ENCODE measurements at regions not wholly inside any gene's neighbourhood (a gene's known extent, or its start where the extent isn't known, plus 50 kb on each side); places are given as distances from the start of the nearest gene placed in this dataset.

- DNase-seq (ENCODE audit: low read depth, low spot score): no peak
- no TSS peak for BruUV-seq (replicated peaks)
- ChIA-PET POLR2A (no interaction called here), CTCF (no interaction called here)
- no peak for ATAC-seq
- Histone ChIP-seq H3K27me3 (ENCODE audit: control insufficient read depth, insufficient read depth, low read length) (no peaks in the 10 kb centered on the region), H3K4me1 (ENCODE audit: control insufficient read depth, insufficient read depth, low read length) (no peaks in the 10 kb centered on the region), H3K9me3 (ENCODE audit: control insufficient read depth, insufficient read depth, low read depth, low read length) (no peaks in the 10 kb centered on the region), H3K36me3 (ENCODE audit: control insufficient read depth, insufficient read depth, low read length) (no peaks in the 10 kb centered on the region), H3K27ac (ENCODE audit: low read length) (no peak overlapping the region), H3K4me3 (ENCODE audit: low read depth in 2 of 2, low read length in 2 of 2) (no peak overlapping the region)
- in situ Hi-C loops (cut with HindIII; ENCODE audit: low pct_unique_long_range_greater_than_20kb, low sequenced_read_pairs) (no loop called here), intact Hi-C loops (cut with micrococcal nuclease; ENCODE audit: unreplicated experiment) (no loop called here)
- TF ChIP-seq CTCF (IDR thresholded peaks at IDR 0.05): no peak
Observed at GRCh38 chr22:48641906-48642475, 1185.7 kb downstream of the BRD1 start.

GRCh38 chr22:48640890-48641841 is 1186.5 kb downstream of the BRD1 start:
- no peak overlapping the region for H3K4me3 ChIP-seq (ENCODE audit: low read depth in 2 of 2, low read length in 2 of 2)
- POLR2A ChIA-PET: no interaction called here
- CTCF ChIA-PET: no interaction called here
- in situ Hi-C loops (cut with HindIII; ENCODE audit: low pct_unique_long_range_greater_than_20kb, low sequenced_read_pairs): no loop called here
- H3K36me3 ChIP-seq (ENCODE audit: control insufficient read depth, insufficient read depth, low read length): no peaks in the 10 kb centered on the region
- TF ChIP-seq CTCF (IDR thresholded peaks at IDR 0.05) (no peak), REST (IDR thresholded peaks at IDR 0.05; ENCODE audit: insufficient read depth in 1 of 2, low read depth in 2 of 2, low read length in 1 of 2) (no peak), TCF7L2 (IDR thresholded peaks at IDR 0.05; ENCODE audit: low read depth, low read length) (no peak), POLR2AphosphoS5 (IDR thresholded peaks at IDR 0.05; ENCODE audit: low read depth, low read length) (no peak), SIN3A (IDR thresholded peaks at IDR 0.05; ENCODE audit: borderline replicate concordance, insufficient read depth, low read depth, low read length) (no peak)
- H3K4me1 ChIP-seq (ENCODE audit: control insufficient read depth, insufficient read depth, low read length): no peaks in the 10 kb centered on the region
- H3K9me3 ChIP-seq (ENCODE audit: control insufficient read depth, insufficient read depth, low read depth, low read length): no peaks in the 10 kb centered on the region
- intact Hi-C loops (cut with micrococcal nuclease; ENCODE audit: unreplicated experiment): no loop called here
- DNase-seq (ENCODE audit: low read depth, low spot score) (no peak), ATAC-seq (no peak)
- no peak overlapping the region for H3K27ac ChIP-seq (ENCODE audit: low read length)
- BruUV-seq (replicated peaks): no TSS peak
- no peaks in the 10 kb centered on the region for H3K27me3 ChIP-seq (ENCODE audit: control insufficient read depth, insufficient read depth, low read length)

Data from Panc1 (cell line).